ENCODE measurements at regions not wholly inside any gene's neighbourhood (a gene's known extent, or its start where the extent isn't known, plus 50 kb on each side); places are given as distances from the start of the nearest gene placed in this dataset.

DNA sequence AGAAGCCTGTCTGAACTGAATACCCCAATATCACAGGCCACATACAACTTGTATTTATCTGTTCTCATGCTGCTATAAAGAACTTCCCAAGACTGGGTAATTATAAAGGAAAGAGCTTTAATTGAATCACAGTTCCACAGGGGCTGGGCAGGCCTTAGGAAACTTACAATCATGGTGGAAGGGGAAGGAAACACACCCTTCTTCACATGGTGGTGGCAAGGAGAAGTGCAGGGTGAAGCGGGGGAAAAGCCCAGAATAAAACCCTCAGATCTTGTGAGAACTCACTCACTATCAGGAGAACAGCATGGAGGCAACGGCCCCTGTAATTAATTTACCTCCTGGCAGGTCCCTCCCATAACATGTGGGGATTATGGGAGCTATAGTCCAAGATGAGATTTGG, 50.3 kb upstream of the FNDC1 start:
- no CpG with 5 or more reads among the region's 2 CpGs for WGBS (ENCODE audit: insufficient coverage)
- Histone ChIP-seq H3K36me3 (ENCODE audit: control insufficient read depth in 4 of 4, insufficient read depth in 4 of 4, low read length in 3 of 4) (no peaks in the 10 kb centered on the region), H3K4me3 (ENCODE audit: control insufficient read depth in 1 of 7, extremely low read depth in 1 of 7, insufficient read depth in 4 of 7, low read depth in 2 of 7, low read length in 6 of 7) (no peak overlapping the region), H3K27ac (ENCODE audit: insufficient read depth in 1 of 2, low read depth in 1 of 2, low read length in 2 of 2, poor library complexity in 1 of 2, severe bottlenecking in 2 of 2) (no peak overlapping the region), H3K9me3 (ENCODE audit: control extremely low read depth in 1 of 5, control insufficient read depth in 4 of 5, insufficient read depth in 2 of 5, low read depth in 1 of 5, low read length in 4 of 5) (no peaks in the 10 kb centered on the region), H3K27me3 (replicated peaks in 2 of 5; ENCODE audit: control insufficient read depth in 4 of 5, insufficient read depth in 5 of 5, low read length in 4 of 5) (no peaks in the 10 kb centered on the region), H3K4me1 (ENCODE audit: control extremely low read depth in 1 of 4, control insufficient read depth in 4 of 4, insufficient read depth in 4 of 4, low read length in 3 of 4) (peaks cover 0 to 14% (median 9%) of the 10 kb centered on the region in 4 experiments)
- CTCF ChIA-PET: interaction anchor here (0.7 to 30.6 kb wide), 9 partner anchors 8 to 110 kb away, joined by 3 to 426 read pairs (median 6); partner anchors contain the start of genes RSPH3 and TAGAP
- peak in 2 of 3 donors; percentile 38 to 50 for DNase-seq
- POLR2A ChIA-PET: interaction anchor here (0.6 kb wide), 2 partner anchors 24 to 585 kb away, joined by 3 to 4 read pairs; no protein-coding TSS in a partner anchor

DNA sequence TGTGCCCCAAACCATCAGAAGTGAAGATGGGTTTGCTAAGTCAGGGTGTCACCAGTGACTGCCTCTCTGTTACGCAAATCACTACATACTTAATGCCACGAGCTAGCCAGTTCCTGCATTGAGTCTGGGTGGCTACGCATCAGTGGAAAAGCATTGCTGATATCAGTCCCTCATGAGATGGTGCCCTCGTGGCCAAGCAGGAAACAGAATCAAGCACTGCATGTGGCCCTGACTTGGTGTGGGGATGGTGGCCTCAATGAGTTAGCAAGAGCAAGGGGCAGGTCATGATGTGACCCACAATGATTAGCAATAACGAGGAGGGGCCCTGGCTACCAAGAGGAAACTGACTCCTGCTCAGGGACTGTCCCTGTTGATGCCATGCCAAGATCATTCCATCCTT, 51.6 kb upstream of the FNDC1 start:
- H3K4me3 ChIP-seq (ENCODE audit: control insufficient read depth in 1 of 7, extremely low read depth in 1 of 7, insufficient read depth in 4 of 7, low read depth in 2 of 7, low read length in 6 of 7): no peak overlapping the region
- H3K4me1 ChIP-seq (ENCODE audit: control extremely low read depth in 1 of 4, control insufficient read depth in 4 of 4, insufficient read depth in 4 of 4, low read length in 3 of 4): peaks cover 0 to 18% (median 11%) of the 10 kb centered on the region in 4 experiments
- WGBS (ENCODE audit: insufficient coverage): 89% methylated on average over 5 of the region's 5 CpGs
- H3K9me3 ChIP-seq (ENCODE audit: control extremely low read depth in 1 of 5, control insufficient read depth in 4 of 5, insufficient read depth in 2 of 5, low read depth in 1 of 5, low read length in 4 of 5): no peaks in the 10 kb centered on the region
- H3K36me3 ChIP-seq (ENCODE audit: control insufficient read depth in 4 of 4, insufficient read depth in 4 of 4, low read length in 3 of 4): no peaks in the 10 kb centered on the region
- no peaks in the 10 kb centered on the region for H3K27me3 ChIP-seq (replicated peaks in 2 of 5; ENCODE audit: control insufficient read depth in 4 of 5, insufficient read depth in 5 of 5, low read length in 4 of 5)
- DNase-seq: no peak
- H3K27ac ChIP-seq (ENCODE audit: insufficient read depth in 1 of 2, low read depth in 1 of 2, low read length in 2 of 2, poor library complexity in 1 of 2, severe bottlenecking in 2 of 2): no peak overlapping the region
- CTCF ChIA-PET: interaction anchor here (5.8 to 30.6 kb wide), 3 partner anchors 11 to 108 kb away, joined by 34 to 426 read pairs (median 51); partner anchors contain the start of gene RSPH3
- POLR2A ChIA-PET: no interaction called here

DNA sequence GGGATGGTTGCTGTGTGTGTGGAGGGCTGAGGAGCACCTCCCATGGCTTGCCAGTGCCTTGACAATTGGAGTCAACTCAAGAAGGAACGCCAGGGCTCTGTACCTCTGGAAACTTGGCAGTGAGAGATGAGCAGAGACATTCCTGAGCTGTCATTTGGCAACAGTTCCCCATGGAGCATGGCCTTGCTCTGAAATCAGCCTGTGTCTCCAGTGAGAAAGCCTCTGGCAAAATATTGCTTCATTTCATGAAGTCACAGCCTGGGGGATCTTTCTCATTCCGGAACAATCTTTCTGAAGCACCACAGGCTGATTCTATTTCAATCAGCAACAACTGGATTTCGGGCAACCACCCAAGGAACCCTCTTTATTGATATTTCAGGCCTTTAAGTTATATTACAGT, 52.2 kb upstream of the FNDC1 start:
- WGBS (ENCODE audit: insufficient coverage): 94% methylated on average over 2 of the region's 3 CpGs
- Histone ChIP-seq H3K4me1 (ENCODE audit: control extremely low read depth in 1 of 4, control insufficient read depth in 4 of 4, insufficient read depth in 4 of 4, low read length in 3 of 4) (peaks cover 0 to 18% (median 11%) of the 10 kb centered on the region in 4 experiments), H3K9me3 (ENCODE audit: control extremely low read depth in 1 of 5, control insufficient read depth in 4 of 5, insufficient read depth in 2 of 5, low read depth in 1 of 5, low read length in 4 of 5) (no peaks in the 10 kb centered on the region), H3K27ac (ENCODE audit: insufficient read depth in 1 of 2, low read depth in 1 of 2, low read length in 2 of 2, poor library complexity in 1 of 2, severe bottlenecking in 2 of 2) (peak overlapping the region in 1 of 2 experiments; percentile 45), H3K4me3 (ENCODE audit: control insufficient read depth in 1 of 7, extremely low read depth in 1 of 7, insufficient read depth in 4 of 7, low read depth in 2 of 7, low read length in 6 of 7) (no peak overlapping the region), H3K27me3 (replicated peaks in 2 of 5; ENCODE audit: control insufficient read depth in 4 of 5, insufficient read depth in 5 of 5, low read length in 4 of 5) (no peaks in the 10 kb centered on the region), H3K36me3 (ENCODE audit: control insufficient read depth in 4 of 4, insufficient read depth in 4 of 4, low read length in 3 of 4) (no peaks in the 10 kb centered on the region)
- ChIA-PET POLR2A (no interaction called here), CTCF (interaction anchor here (1.6 to 30.6 kb wide), 4 partner anchors 10 to 108 kb away, joined by 7 to 426 read pairs (median 42); partner anchors contain the start of gene RSPH3)
- no peak for DNase-seq

DNA sequence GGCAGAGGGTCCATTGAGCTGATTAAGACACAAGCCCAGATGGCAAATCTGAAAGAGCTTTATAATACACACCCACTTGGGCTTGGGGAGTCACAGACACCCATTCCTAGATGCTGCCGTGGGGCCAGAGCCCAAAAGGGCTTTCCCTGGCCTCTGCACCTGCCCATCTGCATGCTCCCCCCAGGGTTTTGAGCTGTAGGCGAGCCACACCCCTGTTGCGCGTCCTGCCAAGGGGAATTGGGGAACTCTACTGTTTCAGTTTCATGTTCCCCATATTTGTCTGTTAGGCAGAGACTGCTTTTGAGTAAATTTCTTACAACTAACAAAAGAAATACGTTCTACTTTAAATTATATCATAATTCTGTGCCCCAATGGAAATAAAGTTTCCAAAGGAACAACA, 52.9 kb upstream of the FNDC1 start:
- peaks cover 0 to 18% (median 11%) of the 10 kb centered on the region in 4 experiments for H3K4me1 ChIP-seq (ENCODE audit: control extremely low read depth in 1 of 4, control insufficient read depth in 4 of 4, insufficient read depth in 4 of 4, low read length in 3 of 4)
- WGBS (ENCODE audit: insufficient coverage): 64% methylated on average over 4 of the region's 5 CpGs

DNA sequence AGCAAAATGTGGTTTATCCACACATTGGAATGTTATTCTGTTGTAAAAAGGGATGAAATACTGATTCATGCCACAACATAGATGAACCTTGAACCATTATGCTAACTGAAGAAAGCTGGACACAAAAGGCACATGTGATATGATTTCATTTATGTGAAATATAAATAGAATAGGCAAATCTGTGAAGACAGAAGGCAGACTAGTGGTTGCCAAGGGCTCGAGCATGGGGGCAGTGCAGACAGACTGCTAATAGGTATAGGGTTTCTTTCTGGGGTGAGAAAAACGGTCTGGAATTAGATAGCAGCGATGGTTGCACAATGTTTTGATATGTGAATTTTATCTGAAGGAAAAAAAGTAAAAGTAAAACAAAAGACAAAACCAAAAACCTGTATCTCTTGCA, 54.6 kb upstream of the FNDC1 start:
- Histone ChIP-seq H3K9me3 (ENCODE audit: control extremely low read depth in 1 of 5, control insufficient read depth in 4 of 5, insufficient read depth in 2 of 5, low read depth in 1 of 5, low read length in 4 of 5) (no peaks in the 10 kb centered on the region), H3K27ac (ENCODE audit: insufficient read depth in 1 of 2, low read depth in 1 of 2, low read length in 2 of 2, poor library complexity in 1 of 2, severe bottlenecking in 2 of 2) (no peak overlapping the region), H3K27me3 (replicated peaks in 2 of 5; ENCODE audit: control insufficient read depth in 4 of 5, insufficient read depth in 5 of 5, low read length in 4 of 5) (no peaks in the 10 kb centered on the region), H3K4me1 (ENCODE audit: control extremely low read depth in 1 of 4, control insufficient read depth in 4 of 4, insufficient read depth in 4 of 4, low read length in 3 of 4) (peaks cover 0 to 22% (median 6%) of the 10 kb centered on the region in 4 experiments), H3K36me3 (ENCODE audit: control insufficient read depth in 4 of 4, insufficient read depth in 4 of 4, low read length in 3 of 4) (no peaks in the 10 kb centered on the region), H3K4me3 (ENCODE audit: control insufficient read depth in 1 of 7, extremely low read depth in 1 of 7, insufficient read depth in 4 of 7, low read depth in 2 of 7, low read length in 6 of 7) (no peak overlapping the region)
- DNase-seq: no peak
- ChIA-PET POLR2A (no interaction called here), CTCF (interaction anchor here (1.6 to 30.6 kb wide), 6 partner anchors 8 to 105 kb away, joined by 3 to 426 read pairs (median 10); partner anchors contain the start of gene RSPH3)
- WGBS (ENCODE audit: insufficient coverage): 78% methylated on average over 2 of the region's 3 CpGs

More for the DNA sequence above, 52.9 kb upstream of the FNDC1 start:
- H3K9me3 ChIP-seq (ENCODE audit: control extremely low read depth in 1 of 5, control insufficient read depth in 4 of 5, insufficient read depth in 2 of 5, low read depth in 1 of 5, low read length in 4 of 5): no peaks in the 10 kb centered on the region
- no peaks in the 10 kb centered on the region for H3K36me3 ChIP-seq (ENCODE audit: control insufficient read depth in 4 of 4, insufficient read depth in 4 of 4, low read length in 3 of 4)
- ChIA-PET POLR2A (no interaction called here), CTCF (interaction anchor here (1.2 to 30.6 kb wide), 7 partner anchors 9 to 107 kb away, joined by 3 to 426 read pairs (median 7); partner anchors contain the start of gene RSPH3)
- peak in 1 of 3 donors; percentile 48 for DNase-seq
- H3K27me3 ChIP-seq (replicated peaks in 2 of 5; ENCODE audit: control insufficient read depth in 4 of 5, insufficient read depth in 5 of 5, low read length in 4 of 5): no peaks in the 10 kb centered on the region
- no peak overlapping the region for H3K4me3 ChIP-seq (ENCODE audit: control insufficient read depth in 1 of 7, extremely low read depth in 1 of 7, insufficient read depth in 4 of 7, low read depth in 2 of 7, low read length in 6 of 7)
- no peak overlapping the region for H3K27ac ChIP-seq (ENCODE audit: insufficient read depth in 1 of 2, low read depth in 1 of 2, low read length in 2 of 2, poor library complexity in 1 of 2, severe bottlenecking in 2 of 2)

DNA sequence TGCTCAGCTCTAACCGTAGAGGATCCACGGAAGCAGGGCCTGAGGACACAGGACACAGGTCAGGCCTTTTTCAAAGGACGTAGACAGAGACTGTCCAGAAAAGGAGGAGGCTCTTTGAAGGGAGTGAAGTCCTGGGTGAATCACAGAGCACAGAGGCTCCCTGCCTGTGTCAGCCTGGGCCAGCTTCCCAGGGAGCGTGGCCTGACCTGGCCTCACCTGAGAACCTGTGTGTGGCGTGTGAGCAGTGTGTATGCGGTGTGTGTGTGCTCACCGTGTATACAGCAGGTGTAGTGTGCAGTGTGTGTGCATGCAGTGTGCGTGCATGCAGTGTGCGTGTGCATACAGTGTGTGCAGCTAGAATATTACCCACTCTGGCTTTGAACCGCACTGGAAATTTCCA, 56.0 kb upstream of the FNDC1 start:
- CTCF ChIA-PET: interaction anchor here (0.8 to 30.6 kb wide), 7 partner anchors 9 to 104 kb away, joined by 3 to 426 read pairs (median 5); partner anchors contain the start of gene RSPH3

DNA sequence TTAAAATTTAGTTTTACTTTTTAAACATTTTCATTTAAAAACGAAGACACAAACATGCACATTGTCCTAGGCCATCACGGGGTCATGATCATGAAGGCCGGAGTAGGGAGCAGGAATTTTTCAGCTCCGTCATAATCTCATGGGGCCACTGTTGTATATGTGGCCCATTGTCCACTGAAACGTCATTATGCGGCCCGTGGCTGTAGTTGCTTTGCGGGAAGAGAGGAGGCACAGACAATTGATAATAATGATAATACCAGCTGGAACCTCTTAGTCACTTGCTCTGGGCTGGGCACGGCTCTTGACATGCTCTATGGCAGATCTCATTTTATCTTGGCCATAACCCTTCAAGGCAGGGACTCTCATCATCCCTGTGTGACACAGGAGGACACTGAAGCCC, 56.5 kb upstream of the FNDC1 start:
- 100% methylated on average over 5 of the region's 9 CpGs for WGBS (ENCODE audit: insufficient coverage)
- H3K27me3 ChIP-seq (replicated peaks in 2 of 5; ENCODE audit: control insufficient read depth in 4 of 5, insufficient read depth in 5 of 5, low read length in 4 of 5): no peaks in the 10 kb centered on the region
- POLR2A ChIA-PET: no interaction called here
- H3K27ac ChIP-seq (ENCODE audit: insufficient read depth in 1 of 2, low read depth in 1 of 2, low read length in 2 of 2, poor library complexity in 1 of 2, severe bottlenecking in 2 of 2): no peak overlapping the region
- no peaks in the 10 kb centered on the region for H3K9me3 ChIP-seq (ENCODE audit: control extremely low read depth in 1 of 5, control insufficient read depth in 4 of 5, insufficient read depth in 2 of 5, low read depth in 1 of 5, low read length in 4 of 5)
- peaks cover 0 to 30% (median 11%) of the 10 kb centered on the region in 4 experiments for H3K4me1 ChIP-seq (ENCODE audit: control extremely low read depth in 1 of 4, control insufficient read depth in 4 of 4, insufficient read depth in 4 of 4, low read length in 3 of 4)
- CTCF ChIA-PET: interaction anchor here (1.0 to 30.6 kb wide), 5 partner anchors 9 to 104 kb away, joined by 4 to 426 read pairs (median 8); partner anchors contain the start of gene RSPH3
- H3K4me3 ChIP-seq (ENCODE audit: control insufficient read depth in 1 of 7, extremely low read depth in 1 of 7, insufficient read depth in 4 of 7, low read depth in 2 of 7, low read length in 6 of 7): no peak overlapping the region
- no peak for DNase-seq
- no peaks in the 10 kb centered on the region for H3K36me3 ChIP-seq (ENCODE audit: control insufficient read depth in 4 of 4, insufficient read depth in 4 of 4, low read length in 3 of 4)

More for the DNA sequence above, 56.0 kb upstream of the FNDC1 start:
- peaks cover 0 to 25% (median 6%) of the 10 kb centered on the region in 4 experiments for H3K4me1 ChIP-seq (ENCODE audit: control extremely low read depth in 1 of 4, control insufficient read depth in 4 of 4, insufficient read depth in 4 of 4, low read length in 3 of 4)
- 99% methylated on average over 10 of the region's 10 CpGs for WGBS (ENCODE audit: insufficient coverage)
- POLR2A ChIA-PET: no interaction called here
- DNase-seq: no peak
- H3K4me3 ChIP-seq (ENCODE audit: control insufficient read depth in 1 of 7, extremely low read depth in 1 of 7, insufficient read depth in 4 of 7, low read depth in 2 of 7, low read length in 6 of 7): no peak overlapping the region
- H3K9me3 ChIP-seq (ENCODE audit: control extremely low read depth in 1 of 5, control insufficient read depth in 4 of 5, insufficient read depth in 2 of 5, low read depth in 1 of 5, low read length in 4 of 5): no peaks in the 10 kb centered on the region
- no peak overlapping the region for H3K27ac ChIP-seq (ENCODE audit: insufficient read depth in 1 of 2, low read depth in 1 of 2, low read length in 2 of 2, poor library complexity in 1 of 2, severe bottlenecking in 2 of 2)
- no peaks in the 10 kb centered on the region for H3K27me3 ChIP-seq (replicated peaks in 2 of 5; ENCODE audit: control insufficient read depth in 4 of 5, insufficient read depth in 5 of 5, low read length in 4 of 5)
- H3K36me3 ChIP-seq (ENCODE audit: control insufficient read depth in 4 of 4, insufficient read depth in 4 of 4, low read length in 3 of 4): no peaks in the 10 kb centered on the region
